ENCODE measurements at regions not wholly inside any gene's neighbourhood (a gene's known extent, or its start where the extent isn't known, plus 50 kb on each side); places are given as distances from the start of the nearest gene placed in this dataset.

GRCh38 chr12:63410197-63410596, 258.1 kb downstream of the DPY19L2 start:
- H3K4me1 ChIP-seq (ENCODE audit: control insufficient read depth, extremely low read depth, insufficient read depth, low read length) = no peaks in the 10 kb centered on the region
- DNase-seq (ENCODE audit: low read depth, low spot score) (no peak), FAIRE-seq (no peak)
- no peaks in the 10 kb centered on the region for H4K20me1 ChIP-seq (ENCODE audit: control insufficient read depth, extremely low read depth, insufficient read depth, low read length)
- no peak overlapping the region for H2AFZ ChIP-seq (ENCODE audit: control insufficient read depth, low read length)
- no peaks in the 10 kb centered on the region for H3K36me3 ChIP-seq (ENCODE audit: control insufficient read depth in 2 of 2, extremely low read depth in 1 of 2, insufficient read depth in 2 of 2, low read length in 2 of 2)
- no peak overlapping the region for H3K4me3 ChIP-seq (ENCODE audit: control insufficient read depth in 2 of 3, extremely low read depth in 1 of 3, insufficient read depth in 2 of 3, low read depth in 1 of 3, low read length in 3 of 3)
- no peaks in the 10 kb centered on the region for H3K79me2 ChIP-seq (ENCODE audit: control insufficient read depth, insufficient read depth, low read length)
- H3K27me3 ChIP-seq (ENCODE audit: control insufficient read depth, extremely low read depth, insufficient read depth, low read length) = no peaks in the 10 kb centered on the region
- no peak for TF ChIP-seq CTCF (optimal IDR thresholded peaks at IDR 0.05 in 1 of 3, IDR thresholded peaks at IDR 0.05 in 1 of 3, conservative IDR thresholded peaks at IDR 0.05 in 1 of 3; ENCODE audit: extremely low read depth in 1 of 3, insufficient read depth in 2 of 3, low read length in 3 of 3)
- TF ChIP-seq EZH2 (IDR thresholded peaks at IDR 0.05; ENCODE audit: low read length) = no peak
- H3K9me1 ChIP-seq (ENCODE audit: control insufficient read depth, extremely low read depth, insufficient read depth, low read length) = no peaks in the 10 kb centered on the region
- no peak overlapping the region for H3K9ac ChIP-seq (ENCODE audit: control insufficient read depth, extremely low read depth, insufficient read depth, low read length)
- H3K27ac ChIP-seq (ENCODE audit: control insufficient read depth, insufficient read depth, low read length) = no peak overlapping the region
- peaks cover 2% of the 10 kb centered on the region for H3K9me3 ChIP-seq (ENCODE audit: control insufficient read depth, low read depth, low read length)
- no peak overlapping the region for H3K4me2 ChIP-seq (ENCODE audit: control insufficient read depth, extremely low read depth, insufficient read depth, low read depth, low read length)
- dilution Hi-C loops (cut with MboI; ENCODE audit: extremely low pct_ligation_motif_present, low sequenced_read_pairs) = no loop called here

GRCh38 chr12:63406781-63407180, 255.8 kb upstream of the AVPR1A start:
- FAIRE-seq (no peak), DNase-seq (ENCODE audit: low read depth, low spot score) (no peak)
- H3K9me3 ChIP-seq (ENCODE audit: control insufficient read depth, low read depth, low read length) = no peaks in the 10 kb centered on the region
- H4K20me1 ChIP-seq (ENCODE audit: control insufficient read depth, extremely low read depth, insufficient read depth, low read length) = no peaks in the 10 kb centered on the region
- no peak overlapping the region for H2AFZ ChIP-seq (ENCODE audit: control insufficient read depth, low read length)
- TF ChIP-seq CTCF (optimal IDR thresholded peaks at IDR 0.05 in 1 of 3, IDR thresholded peaks at IDR 0.05 in 1 of 3, conservative IDR thresholded peaks at IDR 0.05 in 1 of 3; ENCODE audit: extremely low read depth in 1 of 3, insufficient read depth in 2 of 3, low read length in 3 of 3) = no peak
- TF ChIP-seq EZH2 (IDR thresholded peaks at IDR 0.05; ENCODE audit: low read length) = no peak
- no peak overlapping the region for H3K4me2 ChIP-seq (ENCODE audit: control insufficient read depth, extremely low read depth, insufficient read depth, low read depth, low read length)
- no peaks in the 10 kb centered on the region for H3K4me1 ChIP-seq (ENCODE audit: control insufficient read depth, extremely low read depth, insufficient read depth, low read length)
- dilution Hi-C loops (cut with MboI; ENCODE audit: extremely low pct_ligation_motif_present, low sequenced_read_pairs) = no loop called here
- no peak overlapping the region for H3K4me3 ChIP-seq (ENCODE audit: control insufficient read depth in 2 of 3, extremely low read depth in 1 of 3, insufficient read depth in 2 of 3, low read depth in 1 of 3, low read length in 3 of 3)
- H3K36me3 ChIP-seq (ENCODE audit: control insufficient read depth in 2 of 2, extremely low read depth in 1 of 2, insufficient read depth in 2 of 2, low read length in 2 of 2) = no peaks in the 10 kb centered on the region
- no peak overlapping the region for H3K9ac ChIP-seq (ENCODE audit: control insufficient read depth, extremely low read depth, insufficient read depth, low read length)
- H3K9me1 ChIP-seq (ENCODE audit: control insufficient read depth, extremely low read depth, insufficient read depth, low read length) = no peaks in the 10 kb centered on the region
- H3K27ac ChIP-seq (ENCODE audit: control insufficient read depth, insufficient read depth, low read length) = no peak overlapping the region
- no peaks in the 10 kb centered on the region for H3K79me2 ChIP-seq (ENCODE audit: control insufficient read depth, insufficient read depth, low read length)
- no peaks in the 10 kb centered on the region for H3K27me3 ChIP-seq (ENCODE audit: control insufficient read depth, extremely low read depth, insufficient read depth, low read length)
